Coronary artery (tissue), 2 donors: ENCODE measurements at regions not wholly inside any gene's neighbourhood (a gene's known extent, or its start where the extent isn't known, plus 50 kb on each side); places are given as distances from the start of the nearest gene placed in this dataset.

Experiments used
- DNase-seq: peaks from one replicate; pipeline ENCODE4 v3.0.0-alpha.2; 2017; ENCODE audit warnings: low spot score
- H3K27ac ChIP-seq, 2 donors: fragments of 200-600 bp; sonication (generic); one replicate each; pipeline ENCODE4 v1.5.1; 2016 to 2019
- H3K4me3 ChIP-seq: fragments of 200-600 bp; sonication (generic); 2 replicates; pipeline ENCODE4 v1.5.1; 2016; ENCODE audit warnings: mild to moderate bottlenecking, moderate library complexity
- TF ChIP-seq, protein P1 (sequence below): fragments of 200-600 bp; sonication (generic); IDR thresholded peaks from one replicate; pipeline ENCODE4 v1.5.1; 2019; ENCODE audit warnings: antibody characterized with exemption

DNA sequence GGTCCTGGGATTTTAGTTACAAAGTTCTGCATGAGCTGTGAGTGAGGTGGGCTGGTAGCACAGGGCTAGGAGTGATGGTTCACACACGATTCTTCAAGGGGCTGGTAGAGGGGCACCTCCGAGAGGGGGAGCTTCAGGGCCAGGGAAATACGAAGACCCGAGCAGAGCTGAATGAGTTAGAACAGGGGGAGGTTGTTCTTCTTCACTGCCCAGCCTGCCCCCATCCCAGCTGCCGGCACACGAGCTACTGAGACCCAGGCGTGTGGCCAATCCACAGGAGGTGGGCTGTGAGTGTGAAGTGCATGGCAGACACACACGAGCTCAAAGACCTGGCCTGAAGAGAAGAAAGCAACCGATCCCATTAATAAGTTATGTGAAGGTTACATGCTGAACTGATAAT, 256.2 kb upstream of the ZNF32 start:
- DNase-seq = no peak
- TF ChIP-seq, protein P1, sequence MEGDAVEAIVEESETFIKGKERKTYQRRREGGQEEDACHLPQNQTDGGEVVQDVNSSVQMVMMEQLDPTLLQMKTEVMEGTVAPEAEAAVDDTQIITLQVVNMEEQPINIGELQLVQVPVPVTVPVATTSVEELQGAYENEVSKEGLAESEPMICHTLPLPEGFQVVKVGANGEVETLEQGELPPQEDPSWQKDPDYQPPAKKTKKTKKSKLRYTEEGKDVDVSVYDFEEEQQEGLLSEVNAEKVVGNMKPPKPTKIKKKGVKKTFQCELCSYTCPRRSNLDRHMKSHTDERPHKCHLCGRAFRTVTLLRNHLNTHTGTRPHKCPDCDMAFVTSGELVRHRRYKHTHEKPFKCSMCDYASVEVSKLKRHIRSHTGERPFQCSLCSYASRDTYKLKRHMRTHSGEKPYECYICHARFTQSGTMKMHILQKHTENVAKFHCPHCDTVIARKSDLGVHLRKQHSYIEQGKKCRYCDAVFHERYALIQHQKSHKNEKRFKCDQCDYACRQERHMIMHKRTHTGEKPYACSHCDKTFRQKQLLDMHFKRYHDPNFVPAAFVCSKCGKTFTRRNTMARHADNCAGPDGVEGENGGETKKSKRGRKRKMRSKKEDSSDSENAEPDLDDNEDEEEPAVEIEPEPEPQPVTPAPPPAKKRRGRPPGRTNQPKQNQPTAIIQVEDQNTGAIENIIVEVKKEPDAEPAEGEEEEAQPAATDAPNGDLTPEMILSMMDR = no peak
- Histone ChIP-seq H3K4me3 (no peak overlapping the region), H3K27ac (peak overlapping the region in 1 of 2 donors; percentile 63)

DNA sequence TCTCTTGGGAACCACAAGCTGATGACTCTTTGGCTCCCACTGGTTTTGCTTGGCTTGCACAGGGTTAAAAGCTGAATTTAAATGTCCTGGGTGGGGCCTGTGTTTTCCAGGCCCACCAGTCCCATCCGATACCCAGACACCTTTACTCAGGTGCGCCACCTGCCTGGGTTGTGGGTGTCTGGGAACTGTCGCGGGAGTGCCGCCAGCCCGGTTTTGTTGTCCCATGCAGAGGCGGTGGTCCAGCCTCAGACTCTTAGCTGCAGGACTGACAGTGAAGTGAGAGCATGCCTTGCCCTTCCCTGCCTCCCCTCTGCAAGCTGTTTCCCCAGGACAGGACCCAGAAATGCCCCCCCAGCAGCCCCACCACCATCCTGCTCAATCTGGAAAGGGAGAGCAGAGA, 255.6 kb upstream of the ZNF32 start:
- no peak overlapping the region for H3K4me3 ChIP-seq
- DNase-seq = no peak
- peak overlapping the region in 1 of 2 donors; percentile 63 for H3K27ac ChIP-seq
- TF ChIP-seq, protein P1 = no peak

DNA sequence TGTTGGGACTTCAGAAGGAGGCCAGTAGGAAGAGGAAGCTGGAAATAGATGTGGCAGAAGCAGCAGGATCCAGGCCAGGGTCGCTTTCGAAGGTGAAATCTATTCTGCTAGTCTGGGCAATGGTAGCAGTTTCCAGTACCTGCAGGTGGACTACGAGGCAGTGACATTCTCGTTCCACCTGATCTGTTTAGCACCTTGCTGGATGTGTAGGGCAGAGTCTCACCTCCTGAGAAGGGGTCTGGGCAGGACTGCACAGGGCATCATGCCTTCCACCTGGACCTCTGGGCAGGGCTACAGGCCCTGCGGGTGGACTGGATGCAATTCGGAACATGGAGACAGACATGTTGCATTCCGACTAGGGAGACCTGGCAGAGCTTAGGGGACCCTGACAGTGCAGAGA, 254.8 kb upstream of the ZNF32 start:
- TF ChIP-seq, protein P1 = no peak
- no peak overlapping the region for H3K4me3 ChIP-seq
- no peak for DNase-seq
- H3K27ac ChIP-seq = no peak overlapping the region

DNA sequence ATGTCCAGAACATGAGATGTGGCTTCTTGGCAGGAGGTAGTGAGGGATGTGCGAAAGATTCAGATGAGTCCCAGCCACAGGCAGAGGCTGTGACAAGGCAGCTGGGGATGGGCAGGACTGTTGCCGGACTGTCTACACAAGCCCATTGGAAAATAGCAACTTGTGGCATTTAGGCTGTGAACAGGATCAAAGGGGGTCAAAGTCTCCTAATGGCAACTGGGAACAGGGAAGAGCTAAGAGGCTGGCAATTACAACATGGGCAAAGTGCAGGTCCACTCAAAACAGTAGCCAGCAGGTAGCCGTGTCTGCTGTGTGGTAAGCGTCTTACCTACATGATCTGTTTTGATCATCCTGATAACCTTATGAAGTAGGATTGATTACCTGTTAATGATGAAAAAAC, 254.2 kb upstream of the ZNF32 start:
- TF ChIP-seq, protein P1 = no peak
- Histone ChIP-seq H3K27ac (no peak overlapping the region), H3K4me3 (no peak overlapping the region)
- DNase-seq = no peak

DNA sequence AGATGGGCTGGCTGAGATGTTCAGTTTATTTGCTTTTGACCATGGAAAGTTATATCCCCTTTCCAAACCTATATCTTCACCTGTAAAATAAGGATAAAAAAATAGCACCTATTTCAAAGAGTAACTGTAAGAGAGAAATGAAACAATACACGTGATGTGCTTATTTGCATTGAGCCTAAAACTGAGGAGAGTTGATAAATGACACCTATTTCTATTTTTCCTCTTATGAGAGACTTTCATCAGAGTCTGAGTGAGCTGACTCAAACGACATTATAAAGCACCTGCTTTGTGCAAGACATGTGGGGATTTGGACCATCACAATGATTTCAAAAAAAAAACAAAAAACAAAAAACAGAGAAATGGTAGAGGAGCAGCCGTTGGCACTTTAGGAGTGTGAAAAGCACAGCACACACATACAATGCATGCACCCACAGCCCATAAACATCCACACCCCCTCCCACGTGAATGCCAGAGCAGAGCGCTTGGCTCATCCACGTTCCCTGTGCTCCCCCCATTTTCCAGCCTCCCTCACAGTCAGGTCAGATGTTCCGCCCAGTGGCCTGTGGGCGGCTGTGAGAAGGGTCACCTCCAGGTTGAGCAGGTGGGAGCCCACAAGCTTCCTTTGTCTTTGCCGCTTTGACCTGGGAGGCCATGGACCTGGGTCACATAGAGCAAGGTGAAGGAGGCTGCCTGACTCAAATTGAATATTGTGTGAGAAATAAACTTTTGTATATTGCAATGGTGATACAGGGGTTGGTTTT, 253.2 kb upstream of the ZNF32 start:
- DNase-seq = no peak
- Histone ChIP-seq H3K27ac (no peak overlapping the region), H3K4me3 (no peak overlapping the region)
- TF ChIP-seq, protein P1 = no peak

DNA sequence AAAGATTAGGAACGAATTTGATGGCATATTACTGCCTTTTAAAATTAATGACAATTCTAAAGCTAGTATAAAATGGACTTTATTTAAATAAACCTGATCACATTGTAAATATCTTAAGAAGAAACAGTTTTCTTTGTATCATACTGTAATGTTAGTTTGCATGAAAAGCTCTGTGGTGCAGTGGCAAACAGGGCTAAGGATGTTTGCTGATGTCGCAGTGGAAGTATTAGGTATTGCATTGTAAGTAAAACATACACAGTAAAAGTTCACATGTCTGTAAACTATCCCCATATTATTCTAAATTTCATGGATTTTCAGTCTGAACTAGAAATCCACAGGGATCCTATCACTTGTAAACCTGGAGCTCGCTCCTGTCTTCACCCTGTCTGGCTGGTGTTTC, 252.6 kb upstream of the ZNF32 start:
- no peak for DNase-seq
- TF ChIP-seq, protein P1 = no peak
- H3K4me3 ChIP-seq = no peak overlapping the region
- H3K27ac ChIP-seq = no peak overlapping the region

DNA sequence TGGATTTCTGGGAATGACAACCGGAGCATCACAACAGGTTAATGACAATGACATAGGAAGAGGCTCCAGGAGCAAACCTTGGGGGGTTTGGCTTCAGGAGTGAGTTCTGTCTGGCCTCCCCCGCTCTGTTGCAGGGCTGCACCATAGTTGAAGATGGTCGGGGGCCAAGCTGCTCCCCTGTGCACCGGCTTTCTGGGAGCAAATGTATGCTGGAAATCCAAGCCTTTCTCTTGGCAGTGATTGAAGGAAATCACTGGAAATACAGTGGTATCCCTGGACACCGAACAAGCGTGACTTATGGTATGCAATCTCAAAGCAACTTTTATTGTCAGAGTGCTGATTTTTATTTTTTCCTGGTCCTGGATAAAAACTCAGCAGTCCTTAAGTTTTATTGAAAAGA, 251.9 kb upstream of the ZNF32 start:
- H3K27ac ChIP-seq = no peak overlapping the region
- DNase-seq = no peak

More for the DNA sequence above, 251.9 kb upstream of the ZNF32 start:
- TF ChIP-seq, protein P1 = no peak
- H3K4me3 ChIP-seq = no peak overlapping the region
